B cell (primary cell): ENCODE measurements at regions not wholly inside any gene's neighbourhood (a gene's known extent, or its start where the extent isn't known, plus 50 kb on each side); places are given as distances from the start of the nearest gene placed in this dataset.

Experiments
- EZH2 ChIP-seq: IDR thresholded peaks from 2 replicates; pipeline ENCODE4 v1.6.1; 2012; ENCODE audit warnings: borderline replicate concordance, low read depth, mild to moderate bottlenecking, moderate library complexity, low read length; ENCODE audit not compliant: insufficient read depth, poor library complexity, severe bottlenecking
- TF ChIP-seq, protein P1 (sequence below): fragments of 200-600 bp; IDR thresholded peaks from one replicate; pipeline ENCODE4 v1.8.0; 2022; ENCODE audit warnings: antibody characterized with exemption, mild to moderate bottlenecking

GRCh38 chr3:70885636-70886035 is 573.2 kb upstream of the MDFIC2 start:
- TF ChIP-seq, protein P1, sequence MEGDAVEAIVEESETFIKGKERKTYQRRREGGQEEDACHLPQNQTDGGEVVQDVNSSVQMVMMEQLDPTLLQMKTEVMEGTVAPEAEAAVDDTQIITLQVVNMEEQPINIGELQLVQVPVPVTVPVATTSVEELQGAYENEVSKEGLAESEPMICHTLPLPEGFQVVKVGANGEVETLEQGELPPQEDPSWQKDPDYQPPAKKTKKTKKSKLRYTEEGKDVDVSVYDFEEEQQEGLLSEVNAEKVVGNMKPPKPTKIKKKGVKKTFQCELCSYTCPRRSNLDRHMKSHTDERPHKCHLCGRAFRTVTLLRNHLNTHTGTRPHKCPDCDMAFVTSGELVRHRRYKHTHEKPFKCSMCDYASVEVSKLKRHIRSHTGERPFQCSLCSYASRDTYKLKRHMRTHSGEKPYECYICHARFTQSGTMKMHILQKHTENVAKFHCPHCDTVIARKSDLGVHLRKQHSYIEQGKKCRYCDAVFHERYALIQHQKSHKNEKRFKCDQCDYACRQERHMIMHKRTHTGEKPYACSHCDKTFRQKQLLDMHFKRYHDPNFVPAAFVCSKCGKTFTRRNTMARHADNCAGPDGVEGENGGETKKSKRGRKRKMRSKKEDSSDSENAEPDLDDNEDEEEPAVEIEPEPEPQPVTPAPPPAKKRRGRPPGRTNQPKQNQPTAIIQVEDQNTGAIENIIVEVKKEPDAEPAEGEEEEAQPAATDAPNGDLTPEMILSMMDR, result no peak
- no peak for TF ChIP-seq EZH2
